Jurkat, Clone E6-1 (cell line): ENCODE measurements at regions not wholly inside any gene's neighbourhood (a gene's known extent, or its start where the extent isn't known, plus 50 kb on each side); places are given as distances from the start of the nearest gene placed in this dataset.

Source experiments
- DNase-seq: peaks from one replicate; pipeline ENCODE4 v3.0.0-alpha.2; 2011; ENCODE audit warnings: low read depth, low spot score
- H3K4me3 ChIP-seq: 2 replicates; pipeline ENCODE4 v1.5.1; 2011; ENCODE audit warnings: mild to moderate bottlenecking, low read length, control low read depth, moderate library complexity

- H3K4me3 ChIP-seq: no peak overlapping the region
- no peak for DNase-seq
Observed at GRCh38 chr1:81590171-81590570, 210.6 kb upstream of the ADGRL2 start.

GRCh38 chr1:81588149-81588548 is 212.6 kb upstream of the ADGRL2 start:
- H3K4me3 ChIP-seq: no peak overlapping the region
- no peak for DNase-seq

GRCh38 chr1:81587426-81587825 is 213.3 kb upstream of the ADGRL2 start:
- DNase-seq: no peak

GRCh38 chr1:81585371-81585770 is 215.4 kb upstream of the ADGRL2 start:
- H3K4me3 ChIP-seq: no peak overlapping the region
- no peak for DNase-seq

More at GRCh38 chr1:81587426-81587825, 213.3 kb upstream of the ADGRL2 start:
- no peak overlapping the region for H3K4me3 ChIP-seq

GRCh38 chr1:81584398-81584797 is 216.3 kb upstream of the ADGRL2 start:
- no peak for DNase-seq
- H3K4me3 ChIP-seq: no peak overlapping the region

- H3K4me3 ChIP-seq: no peak overlapping the region
- no peak for DNase-seq
Observed at GRCh38 chr1:81583878-81584277, 216.9 kb upstream of the ADGRL2 start.

- H3K4me3 ChIP-seq: no peak overlapping the region
- DNase-seq: no peak
Observed at GRCh38 chr1:81582467-81582986, 218.2 kb upstream of the ADGRL2 start.

GRCh38 chr1:81578867-81579266 is 221.9 kb upstream of the ADGRL2 start:
- no peak for DNase-seq

GRCh38 chr1:81577004-81577697 is 223.6 kb upstream of the ADGRL2 start:
- no peak for DNase-seq

More at GRCh38 chr1:81578867-81579266, 221.9 kb upstream of the ADGRL2 start:
- H3K4me3 ChIP-seq: no peak overlapping the region

GRCh38 chr1:81574408-81574807 is 226.3 kb upstream of the ADGRL2 start:
- H3K4me3 ChIP-seq: no peak overlapping the region
- DNase-seq: no peak

More at GRCh38 chr1:81577004-81577697, 223.6 kb upstream of the ADGRL2 start:
- no peak overlapping the region for H3K4me3 ChIP-seq

- no peak for DNase-seq
- H3K4me3 ChIP-seq: no peak overlapping the region
Observed at GRCh38 chr1:81573458-81573857, 227.3 kb upstream of the ADGRL2 start.

- no peak overlapping the region for H3K4me3 ChIP-seq
- no peak for DNase-seq
Observed at GRCh38 chr1:81571946-81572345, 228.8 kb upstream of the ADGRL2 start.

- DNase-seq: no peak
Observed at GRCh38 chr1:81569761-81570160, 231.0 kb upstream of the ADGRL2 start.

GRCh38 chr1:81563632-81564031 is 237.1 kb upstream of the ADGRL2 start:
- H3K4me3 ChIP-seq: no peak overlapping the region
- no peak for DNase-seq

More at GRCh38 chr1:81569761-81570160, 231.0 kb upstream of the ADGRL2 start:
- H3K4me3 ChIP-seq: no peak overlapping the region

GRCh38 chr1:81562934-81563333 is 237.8 kb upstream of the ADGRL2 start:
- H3K4me3 ChIP-seq: no peak overlapping the region
- DNase-seq: no peak

GRCh38 chr1:81560629-81561028 is 240.1 kb upstream of the ADGRL2 start:
- H3K4me3 ChIP-seq: no peak overlapping the region
- no peak for DNase-seq

- no peak for DNase-seq
Observed at GRCh38 chr1:81559662-81560350, 240.9 kb upstream of the ADGRL2 start.

GRCh38 chr1:81558291-81559076 is 242.2 kb upstream of the ADGRL2 start:
- DNase-seq: no peak
- no peak overlapping the region for H3K4me3 ChIP-seq

More at GRCh38 chr1:81559662-81560350, 240.9 kb upstream of the ADGRL2 start:
- H3K4me3 ChIP-seq: no peak overlapping the region

- no peak overlapping the region for H3K4me3 ChIP-seq
- no peak for DNase-seq
Observed at GRCh38 chr1:81556968-81557367, 243.8 kb upstream of the ADGRL2 start.

GRCh38 chr1:81554534-81554933 is 246.2 kb upstream of the ADGRL2 start:
- no peak overlapping the region for H3K4me3 ChIP-seq
- DNase-seq: no peak
